B cell (primary cell): ENCODE measurements at regions not wholly inside any gene's neighbourhood (a gene's known extent, or its start where the extent isn't known, plus 50 kb on each side); places are given as distances from the start of the nearest gene placed in this dataset.

Experiments used
- CTCF ChIP-seq: fragments of 200-600 bp; IDR thresholded peaks from one replicate; pipeline ENCODE4 v1.8.0; 2022; ENCODE audit warnings: antibody characterized with exemption, mild to moderate bottlenecking
- EZH2 ChIP-seq: IDR thresholded peaks from 2 replicates; pipeline ENCODE4 v1.6.1; 2012; ENCODE audit warnings: borderline replicate concordance, low read depth, mild to moderate bottlenecking, moderate library complexity, low read length; ENCODE audit not compliant: insufficient read depth, poor library complexity, severe bottlenecking

- TF ChIP-seq CTCF, result no peak
- no peak for TF ChIP-seq EZH2
These were observed 442.6 kb upstream of the PSMD7 start for GRCh38 chr16:73853968-73854367.
